ENCODE measurements at regions not wholly inside any gene's neighbourhood (a gene's known extent, or its start where the extent isn't known, plus 50 kb on each side); places are given as distances from the start of the nearest gene placed in this dataset.

- no peaks in the 10 kb centered on the region for H3K4me1 ChIP-seq (ENCODE audit: control insufficient read depth in 1 of 2, insufficient read depth in 2 of 2, low read length in 2 of 2)
- no TSS peak for BruUV-seq (replicated peaks)
- peaks cover 7% of the 10 kb centered on the region for H3K27me3 ChIP-seq (ENCODE audit: insufficient read depth, low read length)
- H4K20me1 ChIP-seq (ENCODE audit: insufficient read depth): no peaks in the 10 kb centered on the region
- H3K79me2 ChIP-seq (ENCODE audit: insufficient read depth, low read length): no peaks in the 10 kb centered on the region
- no peak overlapping the region for H3K4me2 ChIP-seq (ENCODE audit: low read length)
- ChIA-PET CTCF (no interaction called here), POLR2A (no interaction called here), RAD21 (ENCODE audit: low non-redundant PET in 1 of 2, low total read pairs in 2 of 2, uncharacterized antibody in 2 of 2, unreplicated experiment in 2 of 2) (no interaction called here)
- DNase-seq (ENCODE audit: low read depth, low spot score) (no peak), ATAC-seq (no peak)
- H3K9me3 ChIP-seq (ENCODE audit: control insufficient read depth in 1 of 2, insufficient read depth in 1 of 2, low read depth in 1 of 2, low read length in 2 of 2): no peaks in the 10 kb centered on the region
- H2AFZ ChIP-seq (ENCODE audit: low read depth, low read length, poor library complexity, severe bottlenecking): no peak overlapping the region
- H3K9me2 ChIP-seq (ENCODE audit: insufficient read depth): no peaks in the 10 kb centered on the region
- no peaks in the 10 kb centered on the region for H3K36me3 ChIP-seq (ENCODE audit: control insufficient read depth in 1 of 2, insufficient read depth in 2 of 2, low read length in 2 of 2)
- no peak overlapping the region for H3K27ac ChIP-seq (ENCODE audit: low read depth, low read length)
- intact Hi-C loops (cut with micrococcal nuclease): no loop called here
- H3K4me3 ChIP-seq (replicated peaks in 1 of 2; ENCODE audit: low read depth in 1 of 2, low read length in 2 of 2): no peak overlapping the region
- no peak overlapping the region for H3K9ac ChIP-seq (ENCODE audit: low read length)
- TF ChIP-seq REST (IDR thresholded peaks at IDR 0.05; ENCODE audit: low read depth) (no peak), POLR2AphosphoS5 (IDR thresholded peaks at IDR 0.05; ENCODE audit: low read depth, low read length) (no peak), ELF1 (IDR thresholded peaks at IDR 0.05; ENCODE audit: borderline replicate concordance, low read depth) (no peak), MAX (IDR thresholded peaks at IDR 0.05) (no peak), SRF (IDR thresholded peaks at IDR 0.05; ENCODE audit: low read depth) (no peak), FOSL1 (IDR thresholded peaks at IDR 0.05; ENCODE audit: low read depth) (no peak), SP1 (IDR thresholded peaks at IDR 0.05; ENCODE audit: low read depth) (no peak), RAD21 (IDR thresholded peaks at IDR 0.05; ENCODE audit: low read depth) (no peak), YY1 (IDR thresholded peaks at IDR 0.05; ENCODE audit: extremely low read depth, insufficient replicate concordance, low read depth, low read length) (no peak), CEBPB (IDR thresholded peaks at IDR 0.05; ENCODE audit: low read depth) (no peak)
These were observed 455.8 kb downstream of the TMEM135 start for GRCh38 chr11:87493516-87493915.

All from HCT116 (cell line).